SU-DHL-6 (cell line): ENCODE measurements at regions not wholly inside any gene's neighbourhood (a gene's known extent, or its start where the extent isn't known, plus 50 kb on each side); places are given as distances from the start of the nearest gene placed in this dataset.

Source experiments
- H2AFZ ChIP-seq: fragments of 200-600 bp; sonication (generic); 2 replicates; pipeline ENCODE4 v1.6.1; 2014; ENCODE audit warnings: low read depth, mild to moderate bottlenecking, moderate library complexity, mixed read lengths, antibody characterized with exemption, low read length; ENCODE audit not compliant: severe bottlenecking
- H3F3A ChIP-seq: fragments of 200-600 bp; shearing (Covaris generic); 2 replicates; pipeline ENCODE4 v1.6.0; 2016; ENCODE audit warnings: antibody characterized with exemption, mild to moderate bottlenecking; ENCODE audit not compliant: insufficient read depth
- H3K27ac ChIP-seq: fragments of 200-600 bp; sonication (generic); 2 replicates; pipeline ENCODE4 v1.5.1; 2016; ENCODE audit warnings: low read depth, mild to moderate bottlenecking, low read length, moderate library complexity, mixed read lengths
- H3K27me3 ChIP-seq: fragments of 200-600 bp; sonication (generic), shearing (Covaris generic); 2 replicates; pipeline ENCODE4 v1.6.0; 2014; ENCODE audit warnings: mild to moderate bottlenecking, low read length
- H3K36me3 ChIP-seq: fragments of 200-600 bp; sonication (generic); 2 replicates; pipeline ENCODE4 v1.6.1; 2014; ENCODE audit warnings: mild to moderate bottlenecking, low read length, mixed read lengths
- H3K4me2 ChIP-seq: fragments of 300-600, 200-600 bp; shearing (Covaris generic), sonication (generic); 2 replicates; pipeline ENCODE4 v1.6.0; 2014; ENCODE audit warnings: low read length, low read depth, mild to moderate bottlenecking; ENCODE audit not compliant: poor library complexity, severe bottlenecking
- H3K4me3 ChIP-seq: fragments of 200-600 bp; sonication (generic); 2 replicates; pipeline ENCODE4 v1.5.1; 2014; ENCODE audit warnings: antibody characterized with exemption, low read length, mild to moderate bottlenecking, mixed read lengths; ENCODE audit not compliant: insufficient read depth, poor library complexity, severe bottlenecking
- H3K79me2 ChIP-seq: fragments of 200-600 bp; sonication (generic); 2 replicates; pipeline ENCODE4 v1.6.1; 2014; ENCODE audit warnings: mild to moderate bottlenecking, low read length, moderate library complexity; ENCODE audit not compliant: insufficient read depth
- H3K9ac ChIP-seq: fragments of 200-600 bp; sonication (generic); 2 replicates; pipeline ENCODE4 v1.7.0; 2014; ENCODE audit warnings: mild to moderate bottlenecking, low read length
- H3K9me2 ChIP-seq: fragments of 200-600 bp; sonication (generic); replicated peaks from 2 replicates; pipeline ENCODE4 v1.6.1; 2014; ENCODE audit warnings: low read length; ENCODE audit not compliant: insufficient read depth
- H3K9me3 ChIP-seq: fragments of 200-600 bp; sonication (generic); 2 replicates; pipeline ENCODE4 v1.6.1; 2014; ENCODE audit warnings: low read length, mixed read lengths; ENCODE audit not compliant: insufficient read depth
- H4K20me1 ChIP-seq: fragments of 200-600 bp; sonication (generic); 2 replicates; pipeline ENCODE4 v1.6.1; 2014; ENCODE audit warnings: low read depth, mild to moderate bottlenecking, antibody characterized with exemption, low read length, moderate library complexity, mixed read lengths
- EZH2phosphoT487 ChIP-seq: fragments of 200-600 bp; sonication (generic), shearing (Covaris generic); conservative IDR thresholded peaks from 2 replicates; pipeline ENCODE4 v1.6.1; 2018; ENCODE audit warnings: mild to moderate bottlenecking, antibody characterized with exemption, low read length, moderate library complexity, mixed read lengths
- TF ChIP-seq, protein P1 (sequence below): fragments of 200-600 bp; sonication (generic); IDR thresholded peaks from one replicate; pipeline ENCODE4 v1.5.1; 2017; ENCODE audit warnings: antibody characterized with exemption, mild to moderate bottlenecking, low read length, moderate library complexity; ENCODE audit not compliant: insufficient read depth, poor library complexity, severe bottlenecking

DNA sequence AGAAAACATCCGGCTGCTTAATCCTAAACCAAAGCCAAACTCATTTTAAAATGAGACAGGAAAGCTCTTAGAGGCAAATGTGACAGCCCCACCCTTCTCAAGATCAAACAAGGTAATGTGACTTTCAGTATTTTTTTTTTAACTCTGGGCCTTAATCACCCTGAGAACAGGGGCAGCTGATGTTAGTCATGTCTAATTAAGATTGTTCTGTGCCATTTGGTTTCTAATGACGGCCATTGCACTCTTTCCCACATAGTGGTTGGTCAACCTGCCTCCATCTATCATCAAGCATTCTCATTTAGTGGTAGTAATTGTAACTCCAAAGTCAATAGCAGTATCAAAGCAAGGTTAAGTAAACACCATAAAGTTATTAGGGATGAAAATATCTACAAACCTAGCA, 191.6 kb upstream of the EXOC2 start:
- no peak overlapping the region for H3K9ac ChIP-seq

DNA sequence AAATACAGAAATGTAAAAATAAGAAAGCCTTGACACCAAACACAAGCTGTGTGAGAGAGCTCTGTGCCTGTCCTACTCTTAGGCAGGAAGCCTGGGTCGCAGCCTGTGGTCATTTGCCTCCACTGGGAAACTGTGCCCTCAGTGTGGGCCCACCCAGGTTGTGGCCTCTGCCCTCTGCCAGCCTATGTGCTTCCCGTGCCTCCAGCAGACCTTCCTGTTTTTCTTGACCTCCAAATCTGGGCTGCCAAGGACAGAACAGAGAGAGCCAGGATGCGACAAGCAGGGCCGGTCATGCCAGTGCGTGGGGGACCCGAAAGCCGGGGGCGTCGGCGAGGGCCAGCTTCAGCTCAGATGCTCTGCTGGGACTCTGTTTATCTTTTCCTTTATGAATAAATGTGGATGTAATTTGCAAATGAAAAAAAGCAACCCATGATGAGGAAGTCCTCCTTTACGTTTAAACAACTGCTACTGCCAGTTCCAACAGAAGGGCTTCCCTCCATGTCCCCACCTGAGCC, 189.2 kb upstream of the EXOC2 start:
- Histone ChIP-seq H3K9ac (no peak overlapping the region), H3F3A (no peaks in the 10 kb centered on the region), H4K20me1 (no peaks in the 10 kb centered on the region), H3K27ac (no peak overlapping the region), H3K79me2 (no peaks in the 10 kb centered on the region), H3K27me3 (no peaks in the 10 kb centered on the region), H3K36me3 (no peaks in the 10 kb centered on the region), H3K4me2 (no peak overlapping the region), H3K9me2 (no peaks in the 10 kb centered on the region), H3K9me3 (no peaks in the 10 kb centered on the region), H3K4me3 (no peak overlapping the region), H2AFZ (no peak overlapping the region)
- no peak for TF ChIP-seq EZH2phosphoT487
- TF ChIP-seq, protein P1, sequence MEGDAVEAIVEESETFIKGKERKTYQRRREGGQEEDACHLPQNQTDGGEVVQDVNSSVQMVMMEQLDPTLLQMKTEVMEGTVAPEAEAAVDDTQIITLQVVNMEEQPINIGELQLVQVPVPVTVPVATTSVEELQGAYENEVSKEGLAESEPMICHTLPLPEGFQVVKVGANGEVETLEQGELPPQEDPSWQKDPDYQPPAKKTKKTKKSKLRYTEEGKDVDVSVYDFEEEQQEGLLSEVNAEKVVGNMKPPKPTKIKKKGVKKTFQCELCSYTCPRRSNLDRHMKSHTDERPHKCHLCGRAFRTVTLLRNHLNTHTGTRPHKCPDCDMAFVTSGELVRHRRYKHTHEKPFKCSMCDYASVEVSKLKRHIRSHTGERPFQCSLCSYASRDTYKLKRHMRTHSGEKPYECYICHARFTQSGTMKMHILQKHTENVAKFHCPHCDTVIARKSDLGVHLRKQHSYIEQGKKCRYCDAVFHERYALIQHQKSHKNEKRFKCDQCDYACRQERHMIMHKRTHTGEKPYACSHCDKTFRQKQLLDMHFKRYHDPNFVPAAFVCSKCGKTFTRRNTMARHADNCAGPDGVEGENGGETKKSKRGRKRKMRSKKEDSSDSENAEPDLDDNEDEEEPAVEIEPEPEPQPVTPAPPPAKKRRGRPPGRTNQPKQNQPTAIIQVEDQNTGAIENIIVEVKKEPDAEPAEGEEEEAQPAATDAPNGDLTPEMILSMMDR: no peak

More for the DNA sequence above, 191.6 kb upstream of the EXOC2 start:
- Histone ChIP-seq H3K27ac (no peak overlapping the region), H3K4me3 (no peak overlapping the region), H3K9me3 (no peaks in the 10 kb centered on the region), H3K9me2 (no peaks in the 10 kb centered on the region), H3K4me2 (no peak overlapping the region), H2AFZ (no peak overlapping the region), H3K27me3 (no peaks in the 10 kb centered on the region), H4K20me1 (no peaks in the 10 kb centered on the region), H3F3A (no peaks in the 10 kb centered on the region), H3K36me3 (no peaks in the 10 kb centered on the region), H3K79me2 (no peaks in the 10 kb centered on the region)
- TF ChIP-seq EZH2phosphoT487: no peak
- TF ChIP-seq, protein P1: no peak

DNA sequence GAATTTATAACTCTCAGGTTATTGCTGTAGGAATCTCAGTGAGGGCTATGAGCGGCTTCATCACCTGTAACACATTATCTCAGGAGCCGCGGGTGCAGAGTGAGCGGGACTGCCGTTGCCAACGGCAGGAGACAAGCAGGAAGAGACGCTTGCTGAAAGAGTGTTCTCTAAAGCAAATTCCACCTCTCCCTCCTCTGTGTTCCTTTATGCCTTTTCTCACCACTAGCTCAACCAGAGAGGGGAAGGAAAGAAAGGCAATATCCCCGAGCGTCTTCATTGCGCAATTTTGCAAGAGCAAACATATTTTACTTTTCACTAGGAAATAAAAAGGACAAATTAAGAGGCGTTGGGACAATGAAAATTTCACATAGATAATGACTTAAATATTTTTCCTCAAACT, 185.2 kb upstream of the EXOC2 start:
- no peaks in the 10 kb centered on the region for H3F3A ChIP-seq
- no peak overlapping the region for H3K27ac ChIP-seq
- no peak overlapping the region for H3K4me2 ChIP-seq
- no peaks in the 10 kb centered on the region for H3K36me3 ChIP-seq
- H3K4me3 ChIP-seq: no peak overlapping the region
- no peaks in the 10 kb centered on the region for H3K79me2 ChIP-seq
- no peaks in the 10 kb centered on the region for H3K9me2 ChIP-seq
- H3K9ac ChIP-seq: no peak overlapping the region
- TF ChIP-seq, protein P1: no peak
- no peak for TF ChIP-seq EZH2phosphoT487
- H3K27me3 ChIP-seq: no peaks in the 10 kb centered on the region
- no peak overlapping the region for H2AFZ ChIP-seq
- no peaks in the 10 kb centered on the region for H4K20me1 ChIP-seq
- H3K9me3 ChIP-seq: no peaks in the 10 kb centered on the region
